ENCODE measurements at regions not wholly inside any gene's neighbourhood (a gene's known extent, or its start where the extent isn't known, plus 50 kb on each side); places are given as distances from the start of the nearest gene placed in this dataset.

GRCh38 chr7:41446606-41447449 is 256.1 kb downstream of the INHBA start:
- TF ChIP-seq CTCF (IDR thresholded peaks at IDR 0.05) (no peak), POLR2AphosphoS5 (IDR thresholded peaks at IDR 0.05) (no peak), POLR2A (IDR thresholded peaks at IDR 0.05) (no peak)

All from breast epithelium (tissue), 3 donors.